H1 (cell line): ENCODE measurements at regions not wholly inside any gene's neighbourhood (a gene's known extent, or its start where the extent isn't known, plus 50 kb on each side); places are given as distances from the start of the nearest gene placed in this dataset.

ENCODE experiments used
- ASH2L ChIP-seq: fragments of 200-600, 300-600 bp; sonication (generic); IDR thresholded peaks from one replicate; pipeline ENCODE4 v1.7.1; 2017; ENCODE audit warnings: low read length
- CHD2 ChIP-seq: IDR thresholded peaks from 2 replicates; pipeline ENCODE4 v1.6.1; 2012; ENCODE audit warnings: low read length, improper control_type of control experiment
- EGR1 ChIP-seq: IDR thresholded peaks from 2 replicates; pipeline ENCODE4 v1.6.1; 2011; ENCODE audit warnings: low read depth, low read length, borderline replicate concordance
- EZH2 ChIP-seq: fragments of 200-600 bp; sonication (generic); IDR thresholded peaks from 2 replicates; pipeline ENCODE4 v1.7.1; 2012; ENCODE audit warnings: low read depth, mild to moderate bottlenecking, moderate library complexity, low read length, inconsistent platforms; ENCODE audit not compliant: severe bottlenecking
- HDAC2 ChIP-seq, 2 experiments: fragments of 300-600 bp in 1 of 2; sonication (generic) in 1 of 2; IDR thresholded peaks; 2 replicates each; pipeline ENCODE4 v1.6.1; 2011 to 2012; ENCODE audit warnings: low read depth in 2 of 2, low read length in 2 of 2, mild to moderate bottlenecking in 2 of 2, moderate library complexity in 2 of 2, borderline replicate concordance in 1 of 2, inconsistent platforms in 1 of 2
- KDM1A ChIP-seq: fragments of 200-600, 300-600 bp; sonication (generic); IDR thresholded peaks from 2 replicates; pipeline ENCODE4 v1.7.1; 2016; ENCODE audit warnings: mild to moderate bottlenecking, low read length, borderline replicate concordance
- KDM5A ChIP-seq: fragments of 200-600 bp; IDR thresholded peaks from 2 replicates; pipeline ENCODE4 v1.7.1; 2012; ENCODE audit warnings: mild to moderate bottlenecking, low read length, inconsistent platforms, mixed read lengths
- POLR2A ChIP-seq, 2 experiments: IDR thresholded peaks; 1 replicate in 1 of 2; 2 replicates in 1 of 2; pipeline ENCODE4 v1.6.1; 2011; ENCODE audit warnings: low read depth in 2 of 2, low read length in 2 of 2, mild to moderate bottlenecking in 2 of 2; ENCODE audit errors: control extremely low read depth in 1 of 2
- POU5F1 ChIP-seq: IDR thresholded peaks from 2 replicates; pipeline ENCODE4 v1.6.1; 2011; ENCODE audit warnings: low read depth, mild to moderate bottlenecking, low read length, moderate library complexity
- RAD21 ChIP-seq, 2 experiments: IDR thresholded peaks in 1 of 2; conservative IDR thresholded peaks in 1 of 2; 2 replicates each; pipeline ENCODE4 v1.6.1; 2011; ENCODE audit warnings: low read depth in 2 of 2, low read length in 2 of 2, improper control_type of control experiment in 1 of 2, inconsistent platforms in 1 of 2, mild to moderate bottlenecking in 1 of 2, moderate library complexity in 1 of 2
- TF ChIP-seq, protein P1 (sequence below): IDR thresholded peaks from 2 replicates; pipeline ENCODE4 v1.6.1; 2012; ENCODE audit warnings: inconsistent platforms

DNA sequence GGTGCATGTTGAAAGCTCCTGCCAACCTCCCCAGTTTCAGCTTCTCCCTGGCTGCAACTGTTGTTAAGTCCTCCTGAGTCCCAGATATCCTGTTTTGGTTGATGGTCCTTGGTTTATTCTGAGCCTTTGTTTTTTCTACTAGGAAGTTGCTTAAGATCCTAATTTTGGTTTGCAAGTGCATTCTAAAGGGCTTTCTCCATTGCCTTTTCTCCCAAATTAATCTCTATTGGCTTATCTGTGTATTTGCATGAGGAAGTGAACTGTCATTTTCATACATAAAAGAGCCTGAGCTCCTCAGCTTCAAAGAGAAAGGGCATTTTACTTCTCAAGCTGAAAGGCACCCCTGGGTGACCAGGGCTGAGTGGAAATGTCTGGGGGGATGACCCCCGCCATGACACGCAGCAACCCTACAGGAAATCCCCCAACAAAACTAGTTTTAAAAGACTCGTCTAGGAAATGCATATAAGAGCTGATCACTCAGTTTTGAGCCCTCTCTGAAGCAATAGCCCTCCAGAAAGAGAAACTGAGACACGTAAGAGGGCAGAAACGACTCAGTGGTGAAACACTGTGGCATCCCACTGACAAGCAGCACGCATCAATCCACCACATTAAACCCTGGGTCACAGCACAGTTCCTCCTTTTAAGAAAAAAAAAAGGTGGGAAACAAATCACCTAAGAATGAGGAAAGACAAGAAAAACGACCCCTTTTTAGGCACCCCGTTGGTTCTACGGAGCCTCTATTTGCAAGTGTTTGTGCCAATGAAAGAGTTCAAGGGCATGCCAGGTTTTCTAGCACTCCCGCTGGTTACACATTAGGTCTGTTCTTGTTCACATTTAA is 140.9 kb downstream of the THBS2 start (continued):
- no peak for TF ChIP-seq POU5F1
- TF ChIP-seq POLR2A (IDR thresholded peaks at IDR 0.05; ENCODE audit: control extremely low read depth in 1 of 2, low read depth in 2 of 2, low read length in 2 of 2) = no peak
- no peak for TF ChIP-seq EGR1
- TF ChIP-seq ASH2L = peak; percentile 58
- no peak for TF ChIP-seq KDM1A
- TF ChIP-seq RAD21 (IDR thresholded peaks at IDR 0.05 in 1 of 2, conservative IDR thresholded peaks at IDR 0.05 in 1 of 2; ENCODE audit: low read depth in 2 of 2, low read length in 2 of 2) = no peak
- TF ChIP-seq KDM5A = no peak
- TF ChIP-seq EZH2 = no peak
- TF ChIP-seq HDAC2 (IDR thresholded peaks at IDR 0.05; ENCODE audit: borderline replicate concordance in 1 of 2, low read depth in 2 of 2, low read length in 2 of 2) = no peak
- TF ChIP-seq CHD2 = no peak
- TF ChIP-seq, protein P1, sequence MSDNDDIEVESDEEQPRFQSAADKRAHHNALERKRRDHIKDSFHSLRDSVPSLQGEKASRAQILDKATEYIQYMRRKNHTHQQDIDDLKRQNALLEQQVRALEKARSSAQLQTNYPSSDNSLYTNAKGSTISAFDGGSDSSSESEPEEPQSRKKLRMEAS = 0 out of 2 replicates have a peak, but pooled peaks have one; percentile 28
